Loucy (cell line): ENCODE measurements at regions not wholly inside any gene's neighbourhood (a gene's known extent, or its start where the extent isn't known, plus 50 kb on each side); places are given as distances from the start of the nearest gene placed in this dataset.

Experiments
- H2AFZ ChIP-seq: fragments of 200-600 bp; sonication (generic); 2 replicates; pipeline ENCODE4 v1.6.0; 2016; ENCODE audit warnings: antibody characterized with exemption, mild to moderate bottlenecking, low read length, moderate library complexity
- H3F3A ChIP-seq: fragments of 200-600 bp; 2 replicates; pipeline ENCODE4 v1.6.0; 2016; ENCODE audit warnings: antibody characterized with exemption, low read depth, mild to moderate bottlenecking
- H3K27me3 ChIP-seq: fragments of 200-600 bp; sonication (generic); 2 replicates; pipeline ENCODE4 v1.6.1; 2014; ENCODE audit warnings: low read length, mild to moderate bottlenecking; ENCODE audit not compliant: insufficient read depth, poor library complexity, severe bottlenecking
- H3K36me3 ChIP-seq: fragments of 200-600 bp; sonication (generic); 2 replicates; pipeline ENCODE4 v1.6.1; 2016; ENCODE audit warnings: low read length; ENCODE audit not compliant: insufficient read depth
- H3K4me1 ChIP-seq: fragments of 200-600 bp; sonication (generic); 2 replicates; pipeline ENCODE4 v1.5.1; 2014; ENCODE audit warnings: low read length, mild to moderate bottlenecking; ENCODE audit not compliant: insufficient read depth, poor library complexity, severe bottlenecking
- H3K4me2 ChIP-seq: fragments of 200-600 bp; sonication (generic); 2 replicates; pipeline ENCODE4 v1.6.0; 2014; ENCODE audit warnings: antibody characterized with exemption, low read length, low read depth, mild to moderate bottlenecking; ENCODE audit not compliant: poor library complexity, severe bottlenecking
- H3K4me3 ChIP-seq: fragments of 200-600 bp; sonication (generic); 2 replicates; pipeline ENCODE4 v1.5.1; 2014; ENCODE audit warnings: low read length, mild to moderate bottlenecking, mixed read lengths; ENCODE audit not compliant: poor library complexity, severe bottlenecking
- H3K79me2 ChIP-seq: fragments of 200-600 bp; sonication (generic); 2 replicates; pipeline ENCODE4 v1.6.1; 2014; ENCODE audit warnings: low read length; ENCODE audit not compliant: insufficient read depth
- H3K9ac ChIP-seq: fragments of 200-600 bp; sonication (generic); 2 replicates; pipeline ENCODE4 v1.6.0; 2014; ENCODE audit warnings: mild to moderate bottlenecking, low read depth, low read length, moderate library complexity; ENCODE audit not compliant: poor library complexity, severe bottlenecking
- H3K9me2 ChIP-seq: fragments of 200-600 bp; sonication (generic); replicated peaks from 2 replicates; pipeline ENCODE4 v1.6.1; 2016; ENCODE audit warnings: low read depth, low read length, mixed read lengths
- H3K9me3 ChIP-seq: fragments of 200-600 bp; sonication (generic); 2 replicates; pipeline ENCODE4 v1.6.1; 2014; ENCODE audit warnings: mild to moderate bottlenecking, antibody characterized with exemption, low read length, low read depth; ENCODE audit not compliant: insufficient read depth
- H4K20me1 ChIP-seq: fragments of 200-600 bp; sonication (generic); 2 replicates; pipeline ENCODE4 v1.6.0; 2014; ENCODE audit warnings: antibody characterized with exemption, low read length, mild to moderate bottlenecking; ENCODE audit not compliant: insufficient read depth, poor library complexity, severe bottlenecking
- CTCF ChIP-seq: fragments of 200-600 bp; sonication (generic); conservative IDR thresholded peaks from 2 replicates; pipeline ENCODE4 v1.5.1; 2014; ENCODE audit warnings: mild to moderate bottlenecking, antibody characterized with exemption, low read length
- EZH2phosphoT487 ChIP-seq: fragments of 200-600 bp; IDR thresholded peaks from 2 replicates; pipeline ENCODE4 v1.6.1; 2018; ENCODE audit warnings: antibody characterized with exemption, mild to moderate bottlenecking, moderate library complexity, borderline replicate concordance

GRCh38 chr12:24500421-24500820 lies 448.5 kb downstream of the BCAT1 start:
- Histone ChIP-seq H3K27me3 (no peaks in the 10 kb centered on the region), H3K4me2 (peak overlapping the region; percentile 20), H4K20me1 (no peaks in the 10 kb centered on the region), H3K9me2 (no peaks in the 10 kb centered on the region), H3K9ac (no peak overlapping the region), H3F3A (0 out of 2 replicates have a peak, but pooled peaks cover 4% of the 10 kb centered on the region), H3K36me3 (no peaks in the 10 kb centered on the region), H3K4me3 (no peak overlapping the region), H2AFZ (no peak overlapping the region), H3K4me1 (peaks cover 42% of the 10 kb centered on the region), H3K79me2 (peaks cover 43% of the 10 kb centered on the region), H3K9me3 (no peaks in the 10 kb centered on the region)
- TF ChIP-seq EZH2phosphoT487 (no peak), CTCF (no peak)

DNA sequence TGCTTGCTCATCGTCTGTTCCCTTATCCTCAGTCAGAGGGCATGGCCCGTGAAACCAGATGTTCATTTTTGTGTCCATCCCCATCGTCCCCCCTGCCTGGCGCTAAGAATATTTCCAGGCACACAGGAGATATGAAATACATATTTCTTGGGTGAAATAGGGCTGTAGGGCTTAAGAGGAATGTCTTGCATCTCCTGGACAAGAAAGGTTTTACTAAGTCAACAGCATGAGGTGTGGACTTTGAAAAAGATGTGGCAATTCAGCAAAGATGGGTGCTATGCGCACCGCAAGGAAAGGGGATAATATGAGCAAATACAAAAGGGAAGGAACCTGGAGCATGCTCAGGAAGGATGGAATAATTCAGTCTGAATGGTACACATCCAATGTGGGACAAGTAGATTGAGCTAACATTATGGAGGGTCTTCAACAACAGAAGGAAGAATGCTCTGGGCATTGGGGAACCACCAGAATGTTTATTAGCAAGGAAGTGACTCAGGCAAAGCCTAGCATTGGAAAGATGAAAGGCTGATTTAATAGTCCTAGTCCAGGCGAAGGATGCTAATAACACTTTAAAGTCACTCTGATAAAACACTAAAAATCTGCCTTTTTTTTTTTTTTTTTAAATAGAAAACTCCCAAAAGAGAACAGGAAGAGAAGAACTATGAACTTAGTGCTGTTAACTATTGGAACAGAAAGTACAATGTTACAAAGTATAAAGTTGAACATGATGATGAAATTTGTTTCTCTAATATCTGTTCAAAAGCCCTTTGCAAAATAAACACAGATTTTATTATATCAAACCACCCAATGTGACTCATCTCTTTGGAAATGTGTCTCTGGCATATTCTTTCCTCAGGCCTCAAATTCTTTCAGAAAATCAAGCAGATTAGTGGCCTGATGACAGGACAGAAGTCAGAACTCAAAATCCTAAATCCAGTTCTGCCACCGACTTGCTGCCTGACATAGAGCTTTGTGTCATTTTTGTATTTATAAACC lies 449.5 kb downstream of the BCAT1 start:
- no peaks in the 10 kb centered on the region for H3K9me3 ChIP-seq
- no peak overlapping the region for H3K4me3 ChIP-seq
- H3K9ac ChIP-seq: no peak overlapping the region
- H3K27me3 ChIP-seq: no peaks in the 10 kb centered on the region
- no peaks in the 10 kb centered on the region for H3K36me3 ChIP-seq
- no peaks in the 10 kb centered on the region for H3K9me2 ChIP-seq
- H3K4me2 ChIP-seq: peak overlapping the region; percentile 20
- H3K4me1 ChIP-seq: peaks cover 34% of the 10 kb centered on the region
- no peaks in the 10 kb centered on the region for H4K20me1 ChIP-seq
- no peak for TF ChIP-seq EZH2phosphoT487
- TF ChIP-seq CTCF: no peak
- no peak overlapping the region for H2AFZ ChIP-seq
- H3K79me2 ChIP-seq: peaks cover 42% of the 10 kb centered on the region
- H3F3A ChIP-seq: 0 out of 2 replicates have a peak, but pooled peaks cover 4% of the 10 kb centered on the region

GRCh38 chr12:24496755-24497154 lies 452.1 kb downstream of the BCAT1 start:
- peaks cover 31% of the 10 kb centered on the region for H3K79me2 ChIP-seq
- H3K27me3 ChIP-seq: no peaks in the 10 kb centered on the region
- H3K36me3 ChIP-seq: no peaks in the 10 kb centered on the region
- H3K9ac ChIP-seq: no peak overlapping the region
- no peak overlapping the region for H2AFZ ChIP-seq
- peaks cover 46% of the 10 kb centered on the region for H3K4me1 ChIP-seq
- peak overlapping the region; percentile 5 for H3K4me2 ChIP-seq
- H3K4me3 ChIP-seq: no peak overlapping the region
- H3K9me2 ChIP-seq: no peaks in the 10 kb centered on the region
- H3K9me3 ChIP-seq: no peaks in the 10 kb centered on the region
- no peaks in the 10 kb centered on the region for H4K20me1 ChIP-seq
- no peak for TF ChIP-seq EZH2phosphoT487
- TF ChIP-seq CTCF: no peak
- H3F3A ChIP-seq: 0 out of 2 replicates have a peak, but pooled peaks cover 4% of the 10 kb centered on the region
